ENCODE measurements at regions not wholly inside any gene's neighbourhood (a gene's known extent, or its start where the extent isn't known, plus 50 kb on each side); places are given as distances from the start of the nearest gene placed in this dataset.

- DNase-seq = no peak
Observed at GRCh38 chr2:200054681-200055468, 99.5 kb downstream of the MAIP1 start.

GRCh38 chr2:200056105-200056504 is 100.7 kb downstream of the MAIP1 start:
- no peak for DNase-seq

- DNase-seq = no peak
Observed at GRCh38 chr2:200063155-200063554, 107.8 kb downstream of the MAIP1 start.

GRCh38 chr2:200064879-200065278 is 109.5 kb downstream of the MAIP1 start:
- no peak for DNase-seq

GRCh38 chr2:200065477-200065876 is 110.1 kb downstream of the MAIP1 start:
- DNase-seq = peak; percentile 54

GRCh38 chr2:200066417-200066816 is 111.0 kb downstream of the MAIP1 start:
- no peak for DNase-seq

- DNase-seq = no peak
Observed at GRCh38 chr2:200068642-200069041, 113.3 kb downstream of the MAIP1 start.

- DNase-seq = no peak
Observed at GRCh38 chr2:200077210-200077650, 121.8 kb downstream of the MAIP1 start.

- peak; percentile 42 for DNase-seq
Observed at GRCh38 chr2:200077838-200078237, 122.5 kb downstream of the MAIP1 start.

- DNase-seq = no peak
Observed at GRCh38 chr2:200079356-200079755, 124.0 kb downstream of the MAIP1 start.

- DNase-seq = no peak
Observed at GRCh38 chr2:200081236-200081635, 125.9 kb downstream of the MAIP1 start.

GRCh38 chr2:200081811-200082210 is 126.4 kb downstream of the MAIP1 start:
- DNase-seq = no peak

GRCh38 chr2:200084036-200084435 is 128.7 kb downstream of the MAIP1 start:
- no peak for DNase-seq

GRCh38 chr2:200086911-200087310 is 131.5 kb downstream of the MAIP1 start:
- DNase-seq = no peak

- no peak for DNase-seq
Observed at GRCh38 chr2:200087451-200087850, 132.1 kb downstream of the MAIP1 start.

- no peak for DNase-seq
Observed at GRCh38 chr2:200089040-200089755, 133.8 kb downstream of the MAIP1 start.

GRCh38 chr2:200089756-200090109 is 134.4 kb downstream of the MAIP1 start:
- no peak for DNase-seq

GRCh38 chr2:200090683-200091082 is 135.3 kb downstream of the MAIP1 start:
- no peak for DNase-seq

GRCh38 chr2:200091126-200091525 is 135.7 kb downstream of the MAIP1 start:
- no peak for DNase-seq

- DNase-seq = no peak
Observed at GRCh38 chr2:200092235-200092634, 136.9 kb downstream of the MAIP1 start.

GRCh38 chr2:200095436-200095835 is 140.1 kb downstream of the MAIP1 start:
- peak; percentile 48 for DNase-seq

GRCh38 chr2:200099256-200099655 is 143.9 kb downstream of the MAIP1 start:
- no peak for DNase-seq

- DNase-seq = no peak
Observed at GRCh38 chr2:200100027-200100426, 144.6 kb downstream of the MAIP1 start.

GRCh38 chr2:200101922-200102321 is 146.5 kb downstream of the MAIP1 start:
- no peak for DNase-seq

All from left hindlimb (tissue), 1 donor.